OCI-LY1 (cell line): ENCODE measurements at regions not wholly inside any gene's neighbourhood (a gene's known extent, or its start where the extent isn't known, plus 50 kb on each side); places are given as distances from the start of the nearest gene placed in this dataset.

ENCODE experiments used
- CTCF ChIP-seq: fragments of 200-600 bp; sonication (generic), shearing (Covaris generic); IDR thresholded peaks from 2 replicates; pipeline ENCODE4 v1.5.1; 2017; ENCODE audit warnings: mild to moderate bottlenecking, antibody characterized with exemption, low read length, moderate library complexity, mixed read lengths
- EZH2 ChIP-seq: fragments of 200-600 bp; sonication (generic), shearing (Covaris generic); IDR thresholded peaks from 2 replicates; pipeline ENCODE4 v1.8.0; 2017; ENCODE audit warnings: borderline replicate concordance, mixed run types, mild to moderate bottlenecking, antibody characterized with exemption, low read length, moderate library complexity, mixed read lengths

- TF ChIP-seq CTCF (no peak), EZH2 (no peak)
These were observed 104.0 kb downstream of the ZNF281 start for GRCh38 chr1:200305806-200306205.
